H9 (cell line): ENCODE measurements at regions not wholly inside any gene's neighbourhood (a gene's known extent, or its start where the extent isn't known, plus 50 kb on each side); places are given as distances from the start of the nearest gene placed in this dataset.

ENCODE experiments used
- DNase-seq: peaks from one replicate; pipeline ENCODE4 v3.0.0-alpha.2; 2017
- H2AFZ ChIP-seq: one replicate; pipeline ENCODE4 v1.6.1; 2013; ENCODE audit warnings: mild to moderate bottlenecking, low read length, control low read depth, moderate library complexity
- H2AK5ac ChIP-seq: 2 replicates; pipeline ENCODE4 v1.6.1; 2013; ENCODE audit warnings: low read length, control low read depth, mixed read lengths; ENCODE audit not compliant: insufficient read length
- H2BK120ac ChIP-seq: one replicate; pipeline ENCODE4 v1.6.1; 2013; ENCODE audit warnings: low read depth, mild to moderate bottlenecking, low read length, control low read depth, inconsistent platforms; ENCODE audit not compliant: poor library complexity, severe bottlenecking
- H2BK12ac ChIP-seq: 2 replicates; pipeline ENCODE4 v1.6.1; 2013; ENCODE audit warnings: low read length, control low read depth, mixed read lengths, low read depth; ENCODE audit not compliant: insufficient read length
- H2BK15ac ChIP-seq: 2 replicates; pipeline ENCODE4 v1.6.1; 2013; ENCODE audit warnings: low read depth, low read length, control low read depth
- H2BK20ac ChIP-seq: one replicate; pipeline ENCODE4 v1.6.1; 2013; ENCODE audit warnings: low read depth, mild to moderate bottlenecking, low read length, control low read depth, inconsistent platforms; ENCODE audit not compliant: poor library complexity, severe bottlenecking
- H2BK5ac ChIP-seq: 2 replicates; pipeline ENCODE4 v1.6.1; 2013; ENCODE audit warnings: low read length, control low read depth, mixed read lengths; ENCODE audit not compliant: insufficient read length
- H3K14ac ChIP-seq: 2 replicates; pipeline ENCODE4 v1.6.1; 2013; ENCODE audit warnings: low read length, control low read depth; ENCODE audit not compliant: insufficient read depth
- H3K18ac ChIP-seq: 2 replicates; pipeline ENCODE4 v1.6.1; 2013; ENCODE audit warnings: low read depth, mild to moderate bottlenecking, mixed read lengths, low read length, control low read depth; ENCODE audit not compliant: insufficient read length
- H3K23ac ChIP-seq: 2 replicates; pipeline ENCODE4 v1.6.1; 2013; ENCODE audit warnings: low read length, control low read depth, mixed read lengths, low read depth; ENCODE audit not compliant: insufficient read length
- H3K23me2 ChIP-seq: 2 replicates; pipeline ENCODE4 v1.6.1; 2013; ENCODE audit warnings: low read depth, mild to moderate bottlenecking, mixed read lengths, low read length, control low read depth; ENCODE audit not compliant: insufficient read length, poor library complexity, severe bottlenecking
- H3K27ac ChIP-seq: 2 replicates; pipeline ENCODE4 v1.5.1; 2013; ENCODE audit warnings: low read length, control low read depth, mixed read lengths, low read depth; ENCODE audit not compliant: insufficient read length
- H3K27me3 ChIP-seq: 2 replicates; pipeline ENCODE4 v1.6.1; 2013; ENCODE audit warnings: low read length, control low read depth, inconsistent platforms; ENCODE audit not compliant: insufficient read depth
- H3K4ac ChIP-seq: 2 replicates; pipeline ENCODE4 v1.6.1; 2013; ENCODE audit warnings: low read depth, mild to moderate bottlenecking, control low read depth, inconsistent platforms, low read length, moderate library complexity
- H3K4me1 ChIP-seq: 2 replicates; pipeline ENCODE4 v1.6.1; 2013; ENCODE audit warnings: low read length, control low read depth, inconsistent platforms; ENCODE audit not compliant: insufficient read depth
- H3K4me2 ChIP-seq: 2 replicates; pipeline ENCODE4 v1.6.1; 2013; ENCODE audit warnings: low read length, control low read depth, mixed read lengths; ENCODE audit not compliant: insufficient read length, insufficient read depth
- H3K56ac ChIP-seq: 2 replicates; pipeline ENCODE4 v1.6.1; 2013; ENCODE audit warnings: low read depth, mild to moderate bottlenecking, mixed read lengths, low read length, control low read depth; ENCODE audit not compliant: insufficient read length
- H3K79me1 ChIP-seq: 2 replicates; pipeline ENCODE4 v1.6.1; 2013; ENCODE audit warnings: low read depth, mild to moderate bottlenecking, moderate library complexity, low read length, control low read depth, inconsistent platforms; ENCODE audit not compliant: insufficient read depth, poor library complexity, severe bottlenecking
- H3K79me2 ChIP-seq: 2 replicates; pipeline ENCODE4 v1.6.1; 2013; ENCODE audit warnings: low read length, control low read depth, inconsistent platforms; ENCODE audit not compliant: insufficient read depth
- H3K9ac ChIP-seq: 2 replicates; pipeline ENCODE4 v1.6.1; 2013; ENCODE audit warnings: low read length, control low read depth, mixed read lengths; ENCODE audit not compliant: insufficient read length; ENCODE audit errors: extremely low read depth
- H3K9me3 ChIP-seq: one replicate; pipeline ENCODE4 v1.6.1; 2013; ENCODE audit warnings: low read depth, low read length, inconsistent platforms; ENCODE audit not compliant: control insufficient read depth
- H3T11ph ChIP-seq: one replicate; pipeline ENCODE4 v1.6.1; 2013; ENCODE audit warnings: mild to moderate bottlenecking, low read length, control low read depth, inconsistent platforms
- H4K20me1 ChIP-seq: one replicate; pipeline ENCODE4 v1.6.1; 2013; ENCODE audit not compliant: control insufficient read depth, insufficient read length, insufficient read depth
- H4K5ac ChIP-seq: 2 replicates; pipeline ENCODE4 v1.6.1; 2013; ENCODE audit warnings: low read depth, mild to moderate bottlenecking, mixed read lengths, low read length, control low read depth; ENCODE audit not compliant: insufficient read length
- H4K8ac ChIP-seq: replicated peaks from 2 replicates; pipeline ENCODE4 v1.6.1; 2013; ENCODE audit warnings: low read length, control low read depth, mixed read lengths, low read depth; ENCODE audit not compliant: insufficient read length
- H4K91ac ChIP-seq: 2 replicates; pipeline ENCODE4 v1.6.1; 2013; ENCODE audit warnings: low read depth, mild to moderate bottlenecking, moderate library complexity, mixed read lengths, low read length, control low read depth; ENCODE audit not compliant: insufficient read length
- H3K27ac Mint-ChIP-seq, 3 experiments: 2 replicates in 2 of 3; 3 replicates in 1 of 3; pipeline ENCODE4 v1.8.0; 2020 to 2021; ENCODE audit warnings: mixed read lengths in 3 of 3, mild to moderate bottlenecking in 1 of 3, moderate library complexity in 1 of 3
- H3K27me3 Mint-ChIP-seq: 2 replicates; pipeline ENCODE4 v1.8.0; 2021; ENCODE audit warnings: low read depth, mild to moderate bottlenecking, moderate library complexity, mixed read lengths
- H3K36me3 Mint-ChIP-seq, 3 experiments: 2 replicates in 2 of 3; 3 replicates in 1 of 3; pipeline ENCODE4 v1.8.0; 2020 to 2021; ENCODE audit warnings: low read depth in 3 of 3, mixed read lengths in 3 of 3; ENCODE audit not compliant: insufficient read depth in 1 of 3
- H3K4me1 Mint-ChIP-seq, 2 experiments: 2 replicates each; pipeline ENCODE4 v1.8.0; 2020; ENCODE audit warnings: mixed read lengths in 2 of 2
- H3K4me3 Mint-ChIP-seq, 2 experiments: 2 replicates in 1 of 2; 3 replicates in 1 of 2; pipeline ENCODE4 v1.8.0; 2020 to 2021; ENCODE audit warnings: mild to moderate bottlenecking in 2 of 2, mixed read lengths in 2 of 2, moderate library complexity in 1 of 2
- H3K9me3 Mint-ChIP-seq, 2 experiments: 2 replicates in 1 of 2; 3 replicates in 1 of 2; pipeline ENCODE4 v1.8.0; 2020; ENCODE audit warnings: mild to moderate bottlenecking in 2 of 2, mixed read lengths in 2 of 2, moderate library complexity in 1 of 2
- CTCF ChIP-seq: fragments of 200-600 bp; sonication (generic); conservative IDR thresholded peaks from 3 replicates; pipeline ENCODE4 v1.8.0; 2021; ENCODE audit warnings: antibody characterized with exemption, mild to moderate bottlenecking
- WGBS: extraction: QIAGEN DNeasy Blood & Tissue Kit; methylation state at CpG from one replicate; pipeline ENCODE4 v1.1.7; 2013; ENCODE audit warnings: missing lambda C conversion rate, low lambda C conversion rate, mixed read lengths; ENCODE audit not compliant: insufficient read length; ENCODE audit errors: extremely low coverage; 5-methylcytosine and 5-hydroxymethylcytosine counted together

DNA sequence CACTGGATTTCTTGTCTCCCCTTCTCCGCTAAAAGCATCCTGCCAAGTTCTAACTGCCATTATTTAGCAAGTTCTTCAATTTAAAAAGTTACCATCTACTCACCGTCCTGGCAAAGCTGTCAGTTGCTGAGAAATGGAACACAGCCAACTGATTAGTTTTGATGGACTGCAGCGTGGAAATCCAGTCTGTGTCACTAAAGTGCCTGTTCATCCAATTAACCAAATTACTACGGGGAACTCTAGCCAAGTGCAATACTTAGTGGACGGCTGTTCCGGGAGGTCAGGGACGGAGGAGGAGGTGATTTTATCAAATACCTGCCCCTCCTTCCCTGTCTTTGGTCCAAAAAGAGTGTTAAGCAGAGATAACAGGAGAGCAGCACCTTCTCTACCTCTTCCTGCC is 260.7 kb downstream of the MAF start:
- Histone ChIP-seq H3K79me1 (no peaks in the 10 kb centered on the region), H2AK5ac (no peak overlapping the region), H3K27me3 (no peaks in the 10 kb centered on the region), H4K8ac (no peak overlapping the region), H3K4me2 (no peak overlapping the region), H4K91ac (no peak overlapping the region), H2BK15ac (no peak overlapping the region), H3K27ac (no peak overlapping the region), H3K9ac (no peak overlapping the region), H3K18ac (no peak overlapping the region), H3K14ac (no peak overlapping the region), H2AFZ (no peak overlapping the region), H3K9me3 (no peaks in the 10 kb centered on the region), H3K23ac (no peak overlapping the region), H4K20me1 (no peaks in the 10 kb centered on the region), H3K56ac (no peak overlapping the region), H3K4ac (no peak overlapping the region), H2BK12ac (no peak overlapping the region), H3K79me2 (no peaks in the 10 kb centered on the region), H3K4me1 (no peaks in the 10 kb centered on the region), H2BK20ac (no peak overlapping the region), H3T11ph (no peak overlapping the region), H2BK5ac (no peak overlapping the region), H4K5ac (no peak overlapping the region), H3K23me2 (no peaks in the 10 kb centered on the region), H2BK120ac (no peak overlapping the region)
- Mint-ChIP-seq H3K27me3 (no peaks in the 10 kb centered on the region; the same call in none of the 2 replicates), H3K9me3 (no peaks in the 10 kb centered on the region; a peak in 1 of 5 replicates), H3K4me3 (no peak overlapping the region), H3K27ac (no peak overlapping the region), H3K36me3 (no peaks in the 10 kb centered on the region), H3K4me1 (no peaks in the 10 kb centered on the region)
- TF ChIP-seq CTCF, result no peak
- DNase-seq, result no peak
- no CpG with 5 or more reads among the region's 7 CpGs for WGBS
